ENCODE measurements at regions not wholly inside any gene's neighbourhood (a gene's known extent, or its start where the extent isn't known, plus 50 kb on each side); places are given as distances from the start of the nearest gene placed in this dataset.

GRCh38 chr3:67312155-67312554, 314.0 kb downstream of the KBTBD8 start:
- in situ Hi-C loops (cut with HindIII; ENCODE audit: low sequenced_read_pairs): no loop called here
- DNase-seq (ENCODE audit: low read depth): no peak
- TF ChIP-seq CTCF (IDR thresholded peaks at IDR 0.05; ENCODE audit: low read depth, low read length, missing control alignments): no peak
- no peak overlapping the region for H3K4me3 ChIP-seq (ENCODE audit: low read depth, low read length)

GRCh38 chr3:67318162-67318561, 320.1 kb downstream of the KBTBD8 start:
- in situ Hi-C loops (cut with HindIII; ENCODE audit: low sequenced_read_pairs): no loop called here
- no peak overlapping the region for H3K4me3 ChIP-seq (ENCODE audit: low read depth, low read length)
- TF ChIP-seq CTCF (IDR thresholded peaks at IDR 0.05; ENCODE audit: low read depth, low read length, missing control alignments): no peak
- DNase-seq (ENCODE audit: low read depth): no peak

GRCh38 chr3:67324554-67324953, 326.4 kb downstream of the KBTBD8 start:
- no peak for TF ChIP-seq CTCF (IDR thresholded peaks at IDR 0.05; ENCODE audit: low read depth, low read length, missing control alignments)
- H3K4me3 ChIP-seq (ENCODE audit: low read depth, low read length): no peak overlapping the region
- no peak for DNase-seq (ENCODE audit: low read depth)
- in situ Hi-C loops (cut with HindIII; ENCODE audit: low sequenced_read_pairs): no loop called here

Data from astrocyte of the cerebellum (primary cell).